ENCODE measurements at regions not wholly inside any gene's neighbourhood (a gene's known extent, or its start where the extent isn't known, plus 50 kb on each side); places are given as distances from the start of the nearest gene placed in this dataset.

- no peak for TF ChIP-seq CTCF (IDR thresholded peaks at IDR 0.05)
- TF ChIP-seq POLR2A (IDR thresholded peaks at IDR 0.05): no peak
Measured at GRCh38 chrX:147174591-147174990, 360.0 kb upstream of the CXorf51A start.

All from testis (tissue), 2 donors.